Stimulated activated CD8-positive, alpha-beta memory T cell treated with anti-CD3 and anti-CD28 coated beads, Interleukin-7, amount 100 ng/mL, for 48 hours (primary cell): ENCODE measurements at regions not wholly inside any gene's neighbourhood (a gene's known extent, or its start where the extent isn't known, plus 50 kb on each side); places are given as distances from the start of the nearest gene placed in this dataset.
"Not testable (repeated sequence)": the region's sequence is repeated elsewhere in the genome, so short reads cannot be mapped to it uniquely, and the experiment has no call there.

Experiments used
- DNase-seq, 2 donors: peaks; one replicate each; pipeline ENCODE4 v3.0.0-alpha.2; 2020; ENCODE audit warnings: low read depth in 1 of 2; ENCODE audit errors: extremely low read depth in 1 of 2

DNA sequence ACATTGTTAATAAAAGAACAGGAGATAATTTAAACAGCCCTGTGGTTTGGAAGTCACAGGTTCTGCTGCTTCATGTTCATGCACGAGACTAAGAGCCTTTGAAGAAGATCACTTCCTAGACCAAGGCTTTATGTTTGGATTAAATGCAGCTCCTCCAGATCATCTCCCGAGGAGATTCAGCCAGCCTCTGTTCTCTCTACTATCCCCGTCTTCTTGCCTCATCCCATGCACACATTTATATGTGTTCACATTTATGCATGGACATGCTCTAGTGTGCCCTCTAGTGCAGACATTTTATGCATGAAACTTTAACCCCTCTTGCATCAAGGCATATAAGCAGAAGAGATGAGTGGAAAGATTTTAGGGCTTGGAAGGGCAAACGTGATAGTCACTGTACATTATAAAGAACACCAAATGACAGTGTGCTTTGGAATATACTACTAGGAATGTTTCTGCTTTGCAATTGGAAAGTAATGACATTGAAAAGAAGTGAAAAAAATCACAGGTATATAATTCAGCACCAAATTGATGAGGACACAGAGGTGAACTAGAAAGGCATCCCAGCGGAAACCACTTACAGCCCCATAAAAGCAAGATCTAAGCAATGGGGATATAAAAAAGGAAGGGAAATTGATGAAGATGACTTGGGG lies 271.5 kb upstream of the PLGLB2 start:
- DNase-seq: not testable (repeated sequence)

DNA sequence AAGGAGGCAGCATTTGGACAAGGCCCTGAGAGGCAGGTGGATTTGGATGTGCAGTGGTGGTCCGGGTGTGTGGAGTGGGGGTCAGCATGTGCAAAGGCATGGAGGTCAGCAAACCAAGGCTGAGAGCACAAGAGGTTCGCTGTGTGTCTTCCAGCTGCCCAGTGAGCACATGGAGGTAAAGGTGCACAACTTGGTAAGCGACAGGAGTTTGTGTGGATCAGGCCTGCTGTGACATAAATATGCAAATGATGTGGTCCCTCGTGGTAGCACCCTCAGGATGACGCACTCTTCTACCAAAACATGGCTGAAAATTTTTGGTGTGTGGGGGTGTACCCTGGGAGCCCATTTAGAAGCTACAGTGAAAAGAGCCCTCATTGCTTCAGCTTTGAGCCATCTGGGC lies 271.0 kb upstream of the PLGLB2 start:
- not testable (repeated sequence) for DNase-seq

DNA sequence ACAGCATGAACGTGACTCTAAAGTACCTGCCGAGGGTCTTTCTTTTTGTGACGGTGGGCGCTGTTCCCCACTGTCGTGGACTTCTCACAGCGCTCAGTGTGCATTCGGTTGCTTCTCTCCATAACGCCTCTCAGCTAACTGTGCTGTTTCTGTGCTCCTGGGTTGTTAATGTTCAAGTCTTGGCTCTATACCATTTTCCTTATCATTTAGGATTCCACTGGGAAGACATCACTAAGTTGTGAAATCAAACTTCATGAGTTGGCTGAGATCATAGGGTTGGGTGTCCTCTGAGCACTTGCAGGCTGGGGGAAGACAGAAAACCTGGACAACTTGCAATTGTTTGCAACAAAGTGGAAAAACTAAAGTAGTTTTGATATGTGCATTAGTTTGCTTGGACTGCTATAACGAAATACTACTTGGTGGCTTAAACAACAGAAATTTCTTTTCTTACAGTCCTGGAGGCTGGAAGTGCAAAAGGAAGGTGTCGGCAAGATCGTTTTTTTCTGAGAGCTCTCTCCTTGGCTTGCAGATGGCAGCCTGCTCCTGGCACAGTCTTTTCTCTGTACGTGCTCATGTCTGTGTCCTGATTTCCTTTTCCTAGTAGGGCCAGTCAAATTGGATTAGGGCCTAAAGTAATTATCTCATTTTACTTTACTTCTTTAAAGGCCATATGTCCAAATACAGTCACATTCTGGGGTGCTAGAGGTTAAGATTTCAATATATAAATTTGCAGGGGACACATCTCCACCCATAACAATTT lies 270.0 kb upstream of the PLGLB2 start:
- not testable (repeated sequence) for DNase-seq

DNA sequence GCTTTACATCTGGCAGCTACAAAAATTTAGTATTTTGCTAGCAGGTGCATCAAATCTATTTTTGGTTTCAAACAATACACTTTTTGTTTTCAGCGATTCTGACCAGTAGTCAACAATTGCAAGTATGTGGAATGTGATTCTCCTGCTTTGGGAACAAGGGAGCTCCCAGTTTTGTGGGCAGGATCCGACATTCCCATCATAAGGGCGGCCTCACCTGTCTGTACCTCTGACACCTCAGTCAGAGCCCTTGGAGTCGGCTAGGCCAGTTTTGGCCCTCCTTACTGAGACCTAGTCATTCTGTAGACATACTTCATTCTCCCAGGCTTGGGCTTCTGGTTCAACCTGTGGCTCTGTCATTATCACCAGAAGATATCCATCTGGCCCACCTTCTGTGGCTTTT lies 269.0 kb upstream of the PLGLB2 start:
- DNase-seq: not testable (repeated sequence)

- not testable (repeated sequence) for DNase-seq
Measured at GRCh38 chr2:87483093-87483680, 264.7 kb upstream of the PLGLB2 start.

DNA sequence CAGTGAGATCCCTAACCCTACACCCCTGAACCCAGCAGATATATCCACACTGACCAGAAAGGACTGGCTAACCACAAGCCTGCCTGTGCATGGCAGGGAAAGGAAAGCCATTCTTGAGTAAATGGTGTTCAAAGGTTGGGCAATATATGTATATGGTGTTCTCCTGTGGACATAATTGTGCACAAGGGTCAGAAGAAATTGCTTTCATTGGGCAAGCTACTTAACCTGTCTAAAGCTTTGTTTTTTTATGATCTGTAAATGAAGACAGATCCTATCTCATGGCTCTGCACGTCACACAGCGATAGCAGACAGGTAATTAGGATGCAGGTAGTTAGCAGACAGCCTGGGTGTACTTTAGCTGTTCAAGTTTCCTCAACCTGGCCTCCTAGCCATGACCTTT lies 263.5 kb upstream of the PLGLB2 start:
- DNase-seq: not testable (repeated sequence)

DNA sequence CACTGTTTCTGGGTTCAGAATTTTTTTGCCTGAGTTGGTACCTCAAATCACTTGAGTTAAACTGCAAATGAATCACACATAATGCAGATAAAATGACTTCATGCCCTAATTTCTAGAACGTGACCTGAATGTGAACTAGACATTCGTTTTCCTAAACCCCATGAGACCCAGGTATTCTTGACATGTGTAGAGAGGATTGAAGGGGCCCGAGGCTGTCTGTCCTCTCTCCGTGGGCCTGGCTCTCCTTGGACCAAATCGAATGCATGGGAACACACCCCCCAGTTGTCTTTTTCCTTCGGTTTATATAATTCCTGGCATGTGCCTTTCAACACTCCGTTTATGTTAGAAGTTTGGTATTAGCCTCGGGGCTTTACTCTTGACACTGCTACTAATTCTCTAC lies 262.4 kb upstream of the PLGLB2 start:
- not testable (repeated sequence) for DNase-seq

GRCh38 chr2:87485884-87486283 lies 262.0 kb upstream of the PLGLB2 start:
- not testable (repeated sequence) for DNase-seq

GRCh38 chr2:87486413-87486812 lies 261.5 kb upstream of the PLGLB2 start:
- DNase-seq: not testable (repeated sequence)

DNA sequence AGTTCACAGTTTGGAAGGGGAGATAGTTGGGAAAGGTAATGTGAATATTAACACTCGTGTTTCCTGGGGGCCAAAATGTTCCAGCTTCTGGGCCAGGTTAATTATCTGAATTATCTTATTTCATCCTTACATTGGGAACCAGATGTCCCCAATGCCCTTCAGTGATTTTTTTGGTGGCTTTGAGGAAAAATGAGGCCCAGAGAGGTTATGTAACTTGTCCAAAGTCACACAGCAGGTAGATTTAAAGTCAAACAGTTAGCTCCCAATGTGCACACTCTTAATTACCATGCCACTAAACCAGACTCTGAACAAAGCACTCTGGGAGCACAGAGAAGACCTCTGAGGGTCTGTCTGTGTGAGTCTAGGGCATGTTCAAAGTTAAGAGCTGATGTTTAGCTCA lies 259.9 kb upstream of the PLGLB2 start:
- not testable (repeated sequence) for DNase-seq

- DNase-seq: not testable (repeated sequence)
Measured at GRCh38 chr2:87488991-87489390, 258.9 kb upstream of the PLGLB2 start.

DNA sequence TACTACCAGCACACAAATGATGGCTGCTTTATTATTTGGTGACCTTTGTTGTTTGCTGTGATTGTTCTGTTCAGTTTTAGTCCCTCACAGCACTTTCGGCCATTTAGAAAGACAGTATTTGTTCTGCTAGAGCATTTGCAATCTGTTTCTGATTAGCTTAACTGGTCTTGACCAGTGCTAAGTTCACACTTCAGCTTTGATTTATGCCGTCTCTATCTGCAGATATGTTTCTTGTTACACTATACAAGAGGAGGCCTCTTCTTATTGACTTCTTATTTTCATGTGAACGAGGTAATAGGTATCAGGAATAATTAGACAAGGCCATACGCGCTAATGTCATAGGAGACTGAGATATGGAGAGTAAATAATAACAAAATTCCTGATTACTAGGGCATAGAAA lies 253.0 kb upstream of the PLGLB2 start:
- not testable (repeated sequence) for DNase-seq

- DNase-seq: not testable (repeated sequence)
Measured at GRCh38 chr2:87495455-87495854, 252.4 kb upstream of the PLGLB2 start.

GRCh38 chr2:87496036-87497006 lies 251.6 kb upstream of the PLGLB2 start:
- DNase-seq: not testable (repeated sequence)

GRCh38 chr2:87497135-87497534 lies 250.8 kb upstream of the PLGLB2 start:
- not testable (repeated sequence) for DNase-seq

GRCh38 chr2:87497700-87498099 lies 250.2 kb upstream of the PLGLB2 start:
- not testable (repeated sequence) for DNase-seq

GRCh38 chr2:87498169-87498853 lies 249.6 kb upstream of the PLGLB2 start:
- DNase-seq: peak in 1 of 2 donors; percentile 52

DNA sequence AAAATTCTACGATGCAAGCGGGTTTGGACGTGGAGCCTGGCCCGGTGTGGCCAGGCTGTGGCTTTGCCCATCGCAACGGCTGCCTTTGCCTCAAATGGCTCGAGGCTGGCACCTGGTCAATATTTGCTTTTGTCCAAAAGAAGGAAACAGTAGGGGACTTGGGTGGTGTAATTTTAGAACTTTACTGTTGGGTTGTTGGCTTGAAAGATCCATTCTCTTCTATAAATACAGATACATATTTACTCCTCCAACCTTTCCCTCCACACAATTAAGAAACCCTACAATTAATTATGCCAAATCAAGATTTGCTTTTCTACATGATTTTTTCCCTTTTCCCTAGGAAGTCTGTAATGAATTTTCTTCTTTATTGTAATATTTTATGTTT lies 249.0 kb upstream of the PLGLB2 start:
- not testable (repeated sequence) for DNase-seq

DNA sequence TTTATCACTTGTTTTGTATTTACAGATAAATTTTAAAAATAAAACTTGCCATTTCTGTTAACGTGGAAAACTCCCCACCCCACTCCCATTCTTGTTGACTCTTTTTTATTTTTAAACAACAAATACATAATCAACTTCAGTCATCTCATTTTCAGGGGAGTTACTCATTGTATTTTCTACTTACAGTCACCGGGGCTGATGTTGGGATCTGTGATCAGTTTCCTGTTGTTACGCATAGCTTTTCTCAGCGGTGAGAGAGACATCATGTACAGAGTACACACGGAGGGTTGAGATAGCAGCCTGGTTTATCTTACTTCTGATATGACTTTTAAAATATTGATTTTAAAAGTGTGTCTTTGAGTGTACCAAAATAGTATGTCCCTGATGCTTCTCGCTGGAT lies 248.0 kb upstream of the PLGLB2 start:
- DNase-seq: not testable (repeated sequence)

DNA sequence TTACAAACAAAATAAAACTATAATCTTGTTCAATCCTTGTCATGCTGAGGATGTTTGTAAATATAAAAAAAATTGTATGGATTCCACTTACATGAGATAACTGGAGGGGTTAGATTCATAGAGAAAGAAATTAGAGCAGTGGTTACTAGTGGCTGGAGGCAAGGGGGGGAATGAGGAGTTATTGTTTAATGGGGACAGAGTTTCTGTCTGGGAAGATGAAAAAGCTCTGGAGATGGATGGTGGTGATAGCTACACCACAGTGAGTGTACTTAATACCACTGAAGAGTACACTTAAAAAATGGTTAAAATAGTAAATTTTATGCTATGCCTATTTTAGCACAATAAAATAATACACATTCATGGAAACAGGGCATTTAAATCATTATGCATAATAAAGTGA lies 247.5 kb upstream of the PLGLB2 start:
- not testable (repeated sequence) for DNase-seq
